CD14-positive monocyte (primary cell): ENCODE measurements at regions not wholly inside any gene's neighbourhood (a gene's known extent, or its start where the extent isn't known, plus 50 kb on each side); places are given as distances from the start of the nearest gene placed in this dataset.

ENCODE experiments used
- DNase-seq, 3 donors: peaks; one replicate each; pipeline ENCODE4 v3.0.0-alpha.2; 2011 to 2022
- H2AFZ ChIP-seq: 2 replicates; pipeline ENCODE4 v1.6.0; 2012; ENCODE audit warnings: mild to moderate bottlenecking, low read depth, low read length, inconsistent platforms; ENCODE audit not compliant: insufficient read depth, poor library complexity, severe bottlenecking
- H3K27ac ChIP-seq, 2 donors: 1 replicate in 1 of 2; 2 replicates in 1 of 2; pipeline ENCODE4 v1.5.1; 2012 to 2013; ENCODE audit warnings: low read length in 2 of 2, control low read depth in 1 of 2, inconsistent platforms in 1 of 2, low read depth in 1 of 2, mild to moderate bottlenecking in 1 of 2
- H3K27me3 ChIP-seq, 2 donors: one replicate each; pipeline versions ENCODE4 v1.6.0 to v1.6.1; 2011 to 2013; ENCODE audit warnings: low read length in 2 of 2; ENCODE audit not compliant: control insufficient read depth in 2 of 2, insufficient read depth in 2 of 2
- H3K36me3 ChIP-seq, 2 donors: replicated peaks in 1 of 2; 1 replicate in 1 of 2; 2 replicates in 1 of 2; pipeline versions ENCODE4 v1.5.1 to v1.6.1; 2012 to 2013; ENCODE audit warnings: low read length in 2 of 2, control low read depth in 1 of 2, inconsistent platforms in 1 of 2, mild to moderate bottlenecking in 1 of 2; ENCODE audit not compliant: insufficient read depth in 2 of 2, control insufficient read depth in 1 of 2
- H3K4me1 ChIP-seq, 2 donors: 1 replicate in 1 of 2; 2 replicates in 1 of 2; pipeline versions ENCODE4 v1.5.1 to v1.6.1; 2012 to 2013; ENCODE audit warnings: low read length in 2 of 2, control low read depth in 1 of 2, inconsistent platforms in 1 of 2, mild to moderate bottlenecking in 1 of 2, moderate library complexity in 1 of 2; ENCODE audit not compliant: insufficient read depth in 2 of 2, control insufficient read depth in 1 of 2
- H3K4me2 ChIP-seq: replicated peaks from 2 replicates; pipeline ENCODE3; 2012; ENCODE audit warnings: low read length, moderate library complexity, mild to moderate bottlenecking; ENCODE audit not compliant: poor library complexity, severe bottlenecking; ENCODE audit errors: extremely low read depth
- H3K4me3 ChIP-seq, 3 experiments: fragments of 200-600 bp in 1 of 3; sonication (generic) in 1 of 3; replicated peaks in 1 of 3; 1 replicate in 2 of 3; 2 replicates in 1 of 3; pipeline ENCODE4 v1.5.1; 2011 to 2013; ENCODE audit warnings: low read length in 3 of 3, mild to moderate bottlenecking in 3 of 3, control low read depth in 2 of 3, low read depth in 2 of 3, inconsistent platforms in 1 of 3, moderate library complexity in 1 of 3
- H3K79me2 ChIP-seq: 2 replicates; pipeline ENCODE4 v1.6.0; 2012; ENCODE audit warnings: mild to moderate bottlenecking, control low read depth, inconsistent platforms, low read length, moderate library complexity; ENCODE audit not compliant: insufficient read depth
- H3K9ac ChIP-seq: 2 replicates; pipeline ENCODE4 v1.6.0; 2017; ENCODE audit warnings: low read length, mild to moderate bottlenecking; ENCODE audit not compliant: insufficient read depth, poor library complexity, severe bottlenecking
- H3K9me3 ChIP-seq, 2 donors: replicated peaks in 1 of 2; 1 replicate in 1 of 2; 2 replicates in 1 of 2; pipeline versions ENCODE4 v1.5.1 to v1.6.1; 2012 to 2013; ENCODE audit warnings: low read length in 2 of 2, control low read depth in 1 of 2; ENCODE audit not compliant: control insufficient read depth in 1 of 2, insufficient read depth in 1 of 2
- H4K20me1 ChIP-seq: 2 replicates; pipeline ENCODE4 v1.6.0; 2012; ENCODE audit warnings: mild to moderate bottlenecking, low read length, control low read depth, moderate library complexity; ENCODE audit not compliant: insufficient read depth
- H3K27ac Mint-ChIP-seq, 7 donors: one replicate each; pipeline ENCODE4 v1.8.0; 2020; ENCODE audit warnings: mild to moderate bottlenecking in 7 of 7, mixed read lengths in 7 of 7, moderate library complexity in 6 of 7, inconsistent platforms in 2 of 7
- H3K27me3 Mint-ChIP-seq, 3 donors: one replicate each; pipeline ENCODE4 v1.8.0; 2021 to 2022; ENCODE audit warnings: low read depth in 3 of 3, mild to moderate bottlenecking in 3 of 3, mixed read lengths in 3 of 3, moderate library complexity in 3 of 3, inconsistent platforms in 1 of 3
- H3K36me3 Mint-ChIP-seq, 2 donors: one replicate each; pipeline ENCODE4 v1.8.0; 2020; ENCODE audit warnings: mixed read lengths in 2 of 2, inconsistent platforms in 1 of 2, mild to moderate bottlenecking in 1 of 2
- H3K4me1 Mint-ChIP-seq: one replicate; pipeline ENCODE4 v1.8.0; 2020; ENCODE audit warnings: mild to moderate bottlenecking, mixed read lengths
- H3K4me3 Mint-ChIP-seq, 2 donors: one replicate each; pipeline ENCODE4 v1.8.0; 2020; ENCODE audit warnings: mild to moderate bottlenecking in 2 of 2, mixed read lengths in 2 of 2, moderate library complexity in 1 of 2
- H3K9me3 Mint-ChIP-seq, 7 donors: one replicate each; pipeline ENCODE4 v1.8.0; 2020 to 2022; ENCODE audit warnings: mixed read lengths in 7 of 7, mild to moderate bottlenecking in 6 of 7, moderate library complexity in 6 of 7, inconsistent platforms in 2 of 7
- whole genome bisulfite sequencing: methylation state at CpG from one replicate; pipeline ENCODE4 v1.1.5; 2013; ENCODE audit warnings: missing lambda C conversion rate; ENCODE audit not compliant: insufficient coverage; 5-methylcytosine and 5-hydroxymethylcytosine counted together
- intact Hi-C, 2 donors: fragments of 100-400 bp; cut with micrococcal nuclease; formaldehyde crosslinking; loops; one replicate each; pipeline versions ENCODE4 v1.15.0 to v1.15.1; 2023
- TF ChIP-seq, protein P1 (sequence below): fragments of 200-600 bp; IDR thresholded peaks from one replicate; pipeline ENCODE4 v1.8.0; 2022; ENCODE audit warnings: antibody characterized with exemption, mild to moderate bottlenecking

DNA sequence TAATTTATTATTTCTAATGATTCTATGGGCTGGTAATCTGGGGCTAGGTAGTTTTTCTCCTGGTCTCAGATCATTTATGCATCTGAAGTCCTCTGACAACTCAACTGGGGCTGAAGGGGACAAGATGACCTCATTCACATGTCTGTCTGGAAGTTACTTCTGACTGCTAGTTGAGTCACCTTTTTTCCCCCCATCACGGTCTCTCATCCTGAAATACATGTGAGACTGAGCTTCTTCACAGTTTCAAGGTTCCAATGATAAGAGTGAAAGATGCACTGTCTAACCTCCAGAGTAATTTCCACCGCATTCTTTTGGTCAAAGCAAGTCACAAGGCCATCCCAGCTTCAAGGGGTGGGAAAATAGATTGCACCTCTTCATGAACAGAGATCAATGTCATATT is 356.7 kb upstream of the RPS6KA3 start:
- peaks cover 0 to 5% (median 0%) of the 10 kb centered on the region in 7 donors for H3K9me3 Mint-ChIP-seq
- TF ChIP-seq, protein P1, sequence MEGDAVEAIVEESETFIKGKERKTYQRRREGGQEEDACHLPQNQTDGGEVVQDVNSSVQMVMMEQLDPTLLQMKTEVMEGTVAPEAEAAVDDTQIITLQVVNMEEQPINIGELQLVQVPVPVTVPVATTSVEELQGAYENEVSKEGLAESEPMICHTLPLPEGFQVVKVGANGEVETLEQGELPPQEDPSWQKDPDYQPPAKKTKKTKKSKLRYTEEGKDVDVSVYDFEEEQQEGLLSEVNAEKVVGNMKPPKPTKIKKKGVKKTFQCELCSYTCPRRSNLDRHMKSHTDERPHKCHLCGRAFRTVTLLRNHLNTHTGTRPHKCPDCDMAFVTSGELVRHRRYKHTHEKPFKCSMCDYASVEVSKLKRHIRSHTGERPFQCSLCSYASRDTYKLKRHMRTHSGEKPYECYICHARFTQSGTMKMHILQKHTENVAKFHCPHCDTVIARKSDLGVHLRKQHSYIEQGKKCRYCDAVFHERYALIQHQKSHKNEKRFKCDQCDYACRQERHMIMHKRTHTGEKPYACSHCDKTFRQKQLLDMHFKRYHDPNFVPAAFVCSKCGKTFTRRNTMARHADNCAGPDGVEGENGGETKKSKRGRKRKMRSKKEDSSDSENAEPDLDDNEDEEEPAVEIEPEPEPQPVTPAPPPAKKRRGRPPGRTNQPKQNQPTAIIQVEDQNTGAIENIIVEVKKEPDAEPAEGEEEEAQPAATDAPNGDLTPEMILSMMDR, result no peak
- H3K4me3 Mint-ChIP-seq, result no peak overlapping the region
- H3K27ac Mint-ChIP-seq, result no peak overlapping the region
- Histone ChIP-seq H2AFZ (no peak overlapping the region), H3K79me2 (no peaks in the 10 kb centered on the region), H4K20me1 (no peaks in the 10 kb centered on the region), H3K27ac (no peak overlapping the region), H3K4me2 (no peak overlapping the region), H3K4me1 (no peaks in the 10 kb centered on the region), H3K36me3 (no peaks in the 10 kb centered on the region), H3K4me3 (no peak overlapping the region), H3K27me3 (no peaks in the 10 kb centered on the region), H3K9ac (no peak overlapping the region), H3K9me3 (no peaks in the 10 kb centered on the region)
- WGBS, result no CpG with 5 or more reads among the region's 2 CpGs
- no peaks in the 10 kb centered on the region for H3K4me1 Mint-ChIP-seq
- intact Hi-C loops, result no loop called here
- DNase-seq, result no peak
- peaks cover 1% of the 10 kb centered on the region in 3 donors for H3K27me3 Mint-ChIP-seq
- no peaks in the 10 kb centered on the region for H3K36me3 Mint-ChIP-seq

DNA sequence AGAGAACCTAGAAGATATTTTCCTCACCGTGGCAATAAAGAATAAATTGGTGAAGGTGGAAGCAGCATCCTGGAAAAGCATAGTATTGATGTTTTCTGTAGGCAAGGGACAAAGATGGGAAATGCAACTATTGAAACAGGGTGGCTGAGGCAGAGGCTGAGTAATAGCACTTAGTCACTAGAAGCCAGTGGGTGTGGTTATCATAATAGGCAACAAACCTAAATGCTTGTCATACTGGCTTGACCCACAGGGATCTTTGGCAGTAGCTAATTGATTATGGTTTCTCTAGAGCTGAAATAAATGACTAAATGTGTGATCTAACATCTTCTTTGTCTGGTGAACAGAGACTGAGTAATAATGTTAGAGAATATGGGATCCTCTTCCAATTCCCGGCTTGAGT is 353.6 kb upstream of the RPS6KA3 start:
- Mint-ChIP-seq H3K4me1 (no peaks in the 10 kb centered on the region), H3K27me3 (peaks cover 0 to 3% (median 1%) of the 10 kb centered on the region in 3 donors), H3K27ac (no peak overlapping the region), H3K36me3 (no peaks in the 10 kb centered on the region), H3K9me3 (peaks cover 0 to 3% (median 0%) of the 10 kb centered on the region in 7 donors), H3K4me3 (no peak overlapping the region)
- H3K36me3 ChIP-seq, result no peaks in the 10 kb centered on the region
- intact Hi-C loops, result no loop called here
- no peak overlapping the region for H3K9ac ChIP-seq
- no peaks in the 10 kb centered on the region for H4K20me1 ChIP-seq
- H3K4me3 ChIP-seq, result no peak overlapping the region
- no CpG with 5 or more reads among the region's 2 CpGs for WGBS
- DNase-seq, result no peak
- H3K27ac ChIP-seq, result no peak overlapping the region
- H3K27me3 ChIP-seq, result no peaks in the 10 kb centered on the region
- H2AFZ ChIP-seq, result no peak overlapping the region
- no peak overlapping the region for H3K4me2 ChIP-seq
- no peaks in the 10 kb centered on the region for H3K9me3 ChIP-seq
- no peaks in the 10 kb centered on the region for H3K4me1 ChIP-seq
- TF ChIP-seq, protein P1, result no peak
- H3K79me2 ChIP-seq, result no peaks in the 10 kb centered on the region
